ENCODE measurements at regions not wholly inside any gene's neighbourhood (a gene's known extent, or its start where the extent isn't known, plus 50 kb on each side); places are given as distances from the start of the nearest gene placed in this dataset.

DNA sequence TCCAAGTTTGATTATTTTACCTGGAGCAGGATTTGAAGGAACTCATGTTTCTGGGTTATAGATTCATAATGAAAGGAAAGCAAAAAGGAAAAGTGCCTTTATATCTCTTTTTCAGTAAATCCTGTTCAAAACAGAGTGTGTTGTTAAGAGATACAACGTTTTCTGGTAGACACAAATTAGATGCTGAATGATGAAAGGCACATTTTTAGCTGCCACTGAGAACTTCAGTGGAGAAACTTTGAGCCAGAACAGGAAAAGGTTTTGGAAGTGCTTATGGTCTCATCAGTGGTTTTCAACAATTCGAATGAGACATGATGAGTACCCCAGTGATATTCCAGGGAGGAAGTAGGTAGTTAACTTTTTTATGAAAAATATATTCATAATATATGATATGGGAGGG lies 338.0 kb upstream of the C1orf87 start:
- no peak for DNase-seq

- DNase-seq, result no peak
Observed at GRCh38 chr1:60402816-60403215, 329.2 kb upstream of the C1orf87 start.

DNA sequence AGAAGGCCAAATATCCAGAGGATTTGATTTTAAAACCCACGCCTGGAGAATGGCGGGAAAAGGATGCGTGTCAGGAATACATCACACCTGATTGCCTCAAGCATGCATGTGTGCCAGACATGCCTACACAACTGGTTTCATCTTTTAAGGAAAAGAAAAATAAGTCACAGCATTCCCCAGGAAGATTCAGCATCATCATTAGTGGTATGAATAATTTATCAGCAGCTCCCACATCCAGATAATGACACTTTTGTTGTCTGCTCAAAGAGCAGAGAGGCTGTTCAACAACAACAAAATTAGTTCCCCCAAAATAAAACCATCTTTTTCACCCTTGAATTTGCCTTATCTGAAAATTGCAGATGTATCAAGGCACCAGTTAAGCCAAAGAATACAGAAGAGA lies 328.6 kb upstream of the C1orf87 start:
- no peak for DNase-seq

DNA sequence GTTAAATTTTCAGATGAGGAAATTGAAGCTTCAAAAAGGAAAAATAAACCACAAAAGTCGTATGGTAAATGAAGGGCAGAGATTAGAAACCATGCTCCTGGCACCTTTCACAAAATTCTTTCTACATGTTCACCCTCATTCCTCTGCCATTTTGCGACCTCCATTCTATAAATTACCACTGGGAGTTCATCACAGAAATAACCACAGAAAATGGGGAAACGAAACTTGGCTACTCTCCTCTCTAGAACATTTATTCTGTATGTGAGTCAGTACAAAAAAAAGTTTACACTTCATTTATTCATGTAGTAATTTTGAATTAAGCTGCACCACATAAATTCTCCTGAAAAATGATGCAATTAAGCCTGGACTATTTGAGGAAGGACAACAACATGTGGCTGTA lies 320.9 kb upstream of the C1orf87 start:
- DNase-seq, result no peak

GRCh38 chr1:60390593-60391282 lies 317.2 kb upstream of the C1orf87 start:
- no peak for DNase-seq

DNA sequence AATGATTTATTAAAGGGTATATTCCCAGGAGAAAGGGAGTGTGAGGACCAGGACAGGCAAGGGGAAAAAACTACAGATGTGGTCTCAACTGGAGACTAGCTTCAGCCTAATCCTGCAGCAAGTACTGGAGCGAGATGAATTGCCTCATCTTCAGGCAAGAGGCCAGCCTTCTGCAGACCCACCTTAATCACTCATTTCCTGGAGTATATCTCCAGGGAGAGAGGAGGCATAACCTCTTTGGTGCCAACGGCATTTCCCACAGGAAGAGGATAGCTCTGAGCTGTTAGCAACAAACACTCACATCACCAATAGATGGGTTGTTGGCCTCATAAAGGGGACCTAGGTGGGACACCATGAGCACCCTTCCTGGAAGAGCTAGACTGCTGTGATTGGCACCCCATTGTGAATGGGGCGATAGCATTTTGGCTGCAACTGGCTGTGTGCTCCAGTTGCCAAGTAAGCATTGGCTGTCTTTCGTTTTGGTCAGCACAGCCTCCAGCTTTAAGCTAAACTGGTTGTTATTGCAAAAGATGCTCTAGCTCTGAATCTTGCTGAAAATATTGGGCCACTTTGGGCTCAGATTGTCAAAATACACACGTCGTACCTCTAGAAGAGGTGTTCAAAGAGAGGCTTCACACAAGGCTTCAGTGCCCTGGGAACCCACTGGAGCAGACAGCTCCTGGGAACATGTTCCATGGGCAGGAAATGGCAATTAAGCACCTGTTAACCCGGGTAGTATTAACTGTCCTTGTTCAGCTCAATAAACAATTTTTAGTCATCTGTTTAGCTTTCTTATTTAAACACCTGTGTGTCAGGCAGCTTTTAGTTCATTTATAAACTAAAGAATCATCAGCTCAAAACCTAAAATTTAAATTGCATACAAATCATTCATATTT lies 314.8 kb upstream of the C1orf87 start:
- peak in 2 of 3 experiments; percentile 62 to 70 for DNase-seq

- no peak for DNase-seq
Observed at GRCh38 chr1:60387175-60387574, 313.6 kb upstream of the C1orf87 start.

GRCh38 chr1:60386249-60386648 lies 312.7 kb upstream of the C1orf87 start:
- no peak for DNase-seq

- no peak for DNase-seq
Observed at GRCh38 chr1:60376196-60376595, 302.6 kb upstream of the C1orf87 start.

DNA sequence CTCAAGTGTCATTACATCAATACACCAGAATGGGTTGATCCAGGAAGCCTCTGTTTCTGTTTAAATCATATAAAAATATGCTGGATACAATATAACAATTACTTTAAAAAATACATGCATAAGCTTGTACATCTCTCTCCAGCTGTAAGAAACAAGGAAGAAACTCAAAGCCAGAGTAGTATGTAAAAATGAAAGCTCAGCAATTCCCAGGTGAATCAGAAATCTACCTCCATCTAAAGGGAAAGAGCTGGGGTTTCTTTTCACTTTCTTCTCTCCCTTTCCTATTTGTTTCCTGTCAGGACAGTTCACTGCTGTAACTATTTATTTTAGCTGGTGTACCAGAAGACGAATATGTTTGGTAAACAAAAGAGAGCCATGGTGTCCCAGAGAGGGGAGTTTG lies 301.0 kb upstream of the C1orf87 start:
- DNase-seq, result no peak

- DNase-seq, result no peak
Observed at GRCh38 chr1:60367532-60367931, 294.0 kb upstream of the C1orf87 start.

DNA sequence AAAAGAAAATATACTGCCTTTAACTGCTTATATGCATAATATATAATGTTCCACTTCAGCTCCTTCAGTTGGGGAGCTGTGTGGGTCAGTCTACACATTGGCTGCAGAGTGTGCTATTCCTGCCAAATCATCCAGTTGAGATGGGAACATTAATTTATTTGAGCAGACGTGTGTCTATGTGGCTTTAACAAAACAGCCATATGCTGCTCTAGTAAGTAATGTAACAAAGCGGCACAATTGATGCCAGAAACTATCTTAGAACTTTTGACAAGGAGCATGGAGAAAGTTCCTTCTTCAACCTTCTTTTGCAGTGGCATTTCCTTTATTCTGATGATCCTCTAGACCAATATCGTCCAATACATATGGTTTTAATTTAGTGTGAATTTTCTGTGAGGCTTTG lies 285.9 kb upstream of the C1orf87 start:
- DNase-seq, result no peak

DNA sequence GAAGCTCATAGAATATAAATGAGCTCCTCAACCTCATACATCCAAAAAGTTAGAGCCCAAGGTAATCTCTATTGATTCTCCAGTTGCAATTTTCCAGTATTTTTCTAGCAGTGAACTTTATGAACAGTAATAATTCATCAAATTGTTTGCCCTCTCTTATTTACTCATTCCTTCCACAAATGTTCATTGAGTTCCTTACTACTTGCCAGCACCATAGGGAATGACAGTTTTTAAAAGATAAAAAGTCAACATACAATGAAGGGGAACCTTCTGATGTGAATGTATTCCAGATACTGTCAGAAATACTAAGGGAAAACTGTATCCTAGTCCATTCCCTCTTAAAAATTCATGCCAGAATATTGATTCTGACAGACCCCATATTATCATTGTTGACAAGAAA lies 277.0 kb upstream of the C1orf87 start:
- DNase-seq, result no peak

GRCh38 chr1:60348884-60349283 lies 275.3 kb upstream of the C1orf87 start:
- no peak for DNase-seq

DNA sequence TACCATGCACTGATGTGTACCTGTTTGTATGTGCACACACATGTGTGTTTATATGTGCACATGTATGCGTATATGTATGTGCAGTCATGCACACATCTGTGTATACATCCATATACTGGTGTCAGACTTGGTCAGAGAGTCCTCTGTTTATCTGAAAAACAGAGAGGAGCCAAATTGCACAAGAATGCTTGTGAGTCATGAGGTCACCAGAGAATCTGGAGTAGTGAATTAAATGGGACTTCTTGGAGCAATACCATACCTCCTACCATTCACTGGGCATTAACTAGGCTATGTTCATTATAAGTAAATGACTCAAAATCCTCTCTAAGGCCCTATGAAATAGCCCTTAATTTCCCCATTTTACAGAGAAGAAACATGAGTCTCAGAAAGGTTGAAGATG lies 272.1 kb upstream of the C1orf87 start:
- no peak for DNase-seq

GRCh38 chr1:60345049-60345448 lies 271.5 kb upstream of the C1orf87 start:
- DNase-seq, result no peak

DNA sequence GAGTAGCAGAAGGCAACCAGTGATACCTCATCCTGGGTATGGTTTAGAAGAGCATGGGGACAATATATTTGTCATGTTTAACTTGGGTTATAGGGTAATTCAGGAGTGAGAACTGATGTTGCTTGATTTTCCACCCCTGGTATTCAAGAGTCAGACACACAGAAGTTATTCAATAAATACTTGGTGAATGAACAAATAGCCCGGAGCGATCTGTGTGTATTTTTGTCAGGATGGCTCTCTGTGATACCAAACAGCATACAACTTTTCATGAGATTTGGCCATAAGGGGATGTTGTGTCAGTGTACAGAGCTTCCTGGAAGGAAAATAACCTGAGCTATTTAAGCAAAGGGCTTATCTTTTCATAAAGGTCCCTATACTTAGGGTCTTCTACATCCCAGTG lies 270.2 kb upstream of the C1orf87 start:
- no peak for DNase-seq

- no peak for DNase-seq
Observed at GRCh38 chr1:60342569-60342968, 269.0 kb upstream of the C1orf87 start.

DNA sequence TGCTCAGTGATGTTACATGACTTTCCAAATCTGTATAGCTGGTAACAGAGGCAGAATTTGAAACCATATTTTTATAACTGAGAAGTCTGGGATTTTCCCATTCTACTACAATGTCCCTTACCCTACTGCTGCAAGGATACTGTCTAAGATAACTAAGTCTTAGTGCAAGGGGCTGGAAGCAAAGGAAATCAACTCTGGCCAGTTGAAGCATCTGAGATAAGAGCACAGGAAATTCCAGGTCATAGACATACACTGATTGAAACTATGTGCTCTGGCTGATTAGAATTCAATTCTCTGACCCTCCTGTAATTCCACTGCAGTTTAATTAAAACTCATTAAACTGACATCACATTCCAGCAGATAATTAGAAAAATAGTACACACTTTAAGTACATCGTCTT lies 267.7 kb upstream of the C1orf87 start:
- DNase-seq, result no peak

- no peak for DNase-seq
Observed at GRCh38 chr1:60331647-60332046, 258.1 kb upstream of the C1orf87 start.

GRCh38 chr1:60329651-60330050 lies 256.1 kb upstream of the C1orf87 start:
- no peak for DNase-seq

GRCh38 chr1:60311838-60312237 lies 238.3 kb upstream of the C1orf87 start:
- no peak for DNase-seq

GRCh38 chr1:60299581-60299980 lies 226.0 kb upstream of the C1orf87 start:
- no peak for DNase-seq

GRCh38 chr1:60298290-60298689 lies 224.7 kb upstream of the C1orf87 start:
- DNase-seq, result no peak

Data from NCI-H1417 (cell line).